ENCODE measurements at regions not wholly inside any gene's neighbourhood (a gene's known extent, or its start where the extent isn't known, plus 50 kb on each side); places are given as distances from the start of the nearest gene placed in this dataset.

DNA sequence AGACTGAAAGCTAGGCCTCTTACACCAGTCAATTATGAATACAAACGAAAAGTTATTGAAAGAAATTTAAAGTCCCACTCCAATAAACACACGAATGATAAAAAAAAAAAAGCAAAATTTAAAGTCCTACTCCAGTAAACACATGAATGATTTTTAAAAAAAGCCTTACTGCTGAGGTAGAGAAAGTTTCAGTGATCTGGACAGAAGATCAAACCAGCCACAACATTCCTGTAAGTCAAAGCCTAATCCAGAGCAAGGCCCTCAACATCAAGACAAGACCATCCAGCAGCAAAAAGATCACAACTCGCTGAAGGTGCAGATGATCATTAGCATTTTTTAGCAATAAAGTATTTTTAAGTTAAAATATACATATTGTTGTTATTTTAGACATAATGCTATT, 95.6 kb upstream of the LIPC start:
- H3K27me3 ChIP-seq: no peaks in the 10 kb centered on the region
- no peak overlapping the region for H3K4me3 ChIP-seq
- H3K27ac ChIP-seq: no peak overlapping the region
- WGBS (ENCODE audit: insufficient coverage, low coverage, low lambda C conversion rate, missing lambda C conversion rate): 68% methylated on average over 3 of the region's 3 CpGs
- TF ChIP-seq, protein P1, sequence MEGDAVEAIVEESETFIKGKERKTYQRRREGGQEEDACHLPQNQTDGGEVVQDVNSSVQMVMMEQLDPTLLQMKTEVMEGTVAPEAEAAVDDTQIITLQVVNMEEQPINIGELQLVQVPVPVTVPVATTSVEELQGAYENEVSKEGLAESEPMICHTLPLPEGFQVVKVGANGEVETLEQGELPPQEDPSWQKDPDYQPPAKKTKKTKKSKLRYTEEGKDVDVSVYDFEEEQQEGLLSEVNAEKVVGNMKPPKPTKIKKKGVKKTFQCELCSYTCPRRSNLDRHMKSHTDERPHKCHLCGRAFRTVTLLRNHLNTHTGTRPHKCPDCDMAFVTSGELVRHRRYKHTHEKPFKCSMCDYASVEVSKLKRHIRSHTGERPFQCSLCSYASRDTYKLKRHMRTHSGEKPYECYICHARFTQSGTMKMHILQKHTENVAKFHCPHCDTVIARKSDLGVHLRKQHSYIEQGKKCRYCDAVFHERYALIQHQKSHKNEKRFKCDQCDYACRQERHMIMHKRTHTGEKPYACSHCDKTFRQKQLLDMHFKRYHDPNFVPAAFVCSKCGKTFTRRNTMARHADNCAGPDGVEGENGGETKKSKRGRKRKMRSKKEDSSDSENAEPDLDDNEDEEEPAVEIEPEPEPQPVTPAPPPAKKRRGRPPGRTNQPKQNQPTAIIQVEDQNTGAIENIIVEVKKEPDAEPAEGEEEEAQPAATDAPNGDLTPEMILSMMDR (IDR thresholded peaks at IDR 0.05): no peak
- TF ChIP-seq POLR2A (IDR thresholded peaks at IDR 0.05): no peak
- intact Hi-C loops (cut with DNase I): no loop called here
- H3K36me3 ChIP-seq: no peaks in the 10 kb centered on the region
- ATAC-seq (no peak), DNase-seq (no peak)
- no peaks in the 10 kb centered on the region for H3K9me3 ChIP-seq
- H3K4me1 ChIP-seq: peaks cover 0 to 25% (median 12%) of the 10 kb centered on the region in 4 donors

DNA sequence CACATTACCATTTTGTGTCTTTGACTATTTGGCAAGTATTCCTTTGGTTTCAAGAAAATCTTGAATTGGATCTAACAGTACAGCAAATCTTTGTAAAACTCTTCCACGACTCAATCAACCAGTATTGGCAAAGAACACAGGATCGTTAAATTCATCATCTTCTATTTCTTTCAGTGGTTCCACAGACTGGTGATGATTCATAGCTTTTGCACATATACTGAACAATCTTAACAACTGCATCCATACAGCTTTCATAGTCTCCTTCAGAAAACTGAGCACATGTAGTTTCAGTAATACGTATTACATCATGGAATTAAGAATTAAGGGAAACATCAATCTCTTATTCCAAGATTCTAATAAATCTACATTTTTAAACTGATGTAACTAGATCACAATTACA, 91.6 kb upstream of the LIPC start:
- TF ChIP-seq, protein P1 (IDR thresholded peaks at IDR 0.05): no peak
- Histone ChIP-seq H3K27me3 (no peaks in the 10 kb centered on the region), H3K27ac (no peak overlapping the region), H3K9me3 (no peaks in the 10 kb centered on the region), H3K4me3 (no peak overlapping the region), H3K36me3 (no peaks in the 10 kb centered on the region), H3K4me1 (no peaks in the 10 kb centered on the region)
- intact Hi-C loops (cut with DNase I): no loop called here
- DNase-seq: no peak
- WGBS (ENCODE audit: insufficient coverage, low coverage, low lambda C conversion rate, missing lambda C conversion rate): 85% methylated on average over 3 of the region's 3 CpGs
- no peak for ATAC-seq

DNA sequence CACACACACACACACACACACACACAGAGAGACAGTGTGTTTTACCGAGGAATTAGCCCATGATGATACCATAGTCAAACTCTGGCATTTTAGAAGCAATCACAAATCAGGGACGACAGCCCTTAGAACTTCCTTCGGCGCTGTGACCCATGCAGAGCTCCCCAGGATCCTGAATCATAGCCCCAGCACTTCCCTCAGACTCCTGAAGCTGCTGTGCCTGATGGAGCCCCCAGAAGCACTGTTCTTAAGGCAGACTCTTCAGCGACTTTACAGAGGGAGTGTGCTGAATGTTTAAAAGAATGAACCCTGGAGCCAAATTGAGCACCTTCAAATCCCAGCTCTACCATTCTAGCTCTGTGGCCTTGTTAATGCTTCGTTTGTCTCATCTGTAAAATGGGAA, 89.3 kb upstream of the LIPC start:
- intact Hi-C loops (cut with DNase I): no loop called here
- Histone ChIP-seq H3K4me3 (no peak overlapping the region), H3K9me3 (no peaks in the 10 kb centered on the region), H3K36me3 (no peaks in the 10 kb centered on the region), H3K27me3 (no peaks in the 10 kb centered on the region), H3K4me1 (no peaks in the 10 kb centered on the region), H3K27ac (no peak overlapping the region)
- ATAC-seq (no peak), DNase-seq (no peak)
- WGBS (ENCODE audit: insufficient coverage, low coverage, low lambda C conversion rate, missing lambda C conversion rate): 92% methylated on average over 4 of the region's 6 CpGs
- TF ChIP-seq POLR2A (IDR thresholded peaks at IDR 0.05): no peak
- TF ChIP-seq, protein P1 (IDR thresholded peaks at IDR 0.05): no peak

DNA sequence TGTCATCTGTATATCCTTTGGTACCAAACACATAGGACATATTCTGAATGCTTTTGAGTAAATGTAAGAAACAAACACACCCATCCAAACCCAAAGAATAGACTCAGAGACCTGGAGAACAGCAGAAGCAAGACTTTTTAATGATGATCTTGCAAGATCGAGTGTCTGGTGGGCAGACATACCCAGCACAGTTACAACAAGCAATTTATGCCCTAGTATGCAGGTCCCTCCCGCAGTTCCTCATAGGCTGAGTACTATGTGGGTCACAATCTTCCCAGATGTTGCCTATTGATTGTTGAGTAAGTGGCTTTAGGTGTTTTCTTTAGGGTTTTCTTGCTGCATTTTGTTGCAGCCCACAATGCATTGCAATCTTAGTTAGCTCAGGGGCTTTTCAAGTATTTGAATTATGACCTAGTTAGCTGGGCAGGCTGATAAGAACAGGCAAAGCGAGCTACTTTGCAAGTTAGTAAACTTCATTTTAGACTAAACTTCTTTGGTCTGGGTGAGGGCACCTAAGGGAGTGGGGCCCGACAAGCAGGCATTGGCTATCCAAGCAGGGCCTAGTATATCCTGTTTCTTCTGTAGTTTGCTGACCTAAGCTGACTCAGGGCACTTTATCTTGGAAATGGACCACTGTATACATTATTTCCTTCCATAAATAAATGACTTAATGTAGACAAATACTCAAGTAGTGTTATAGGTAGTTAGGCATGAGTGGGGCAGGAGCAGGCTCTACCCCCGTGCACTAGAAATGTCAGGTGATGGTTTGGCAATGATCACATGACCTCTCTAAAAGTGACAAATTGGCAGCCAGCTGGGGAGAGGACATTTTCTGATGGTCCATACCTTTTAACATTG, 87.3 kb upstream of the LIPC start:
- no peak for DNase-seq
- 79% methylated on average over 4 of the region's 5 CpGs for WGBS (ENCODE audit: insufficient coverage, low coverage, low lambda C conversion rate, missing lambda C conversion rate)
- Histone ChIP-seq H3K4me1 (no peaks in the 10 kb centered on the region), H3K27ac (no peak overlapping the region), H3K36me3 (no peaks in the 10 kb centered on the region), H3K9me3 (no peaks in the 10 kb centered on the region), H3K27me3 (no peaks in the 10 kb centered on the region), H3K4me3 (no peak overlapping the region)
- ATAC-seq: no peak
- intact Hi-C loops (cut with DNase I): no loop called here
- no peak for TF ChIP-seq POLR2A (IDR thresholded peaks at IDR 0.05)
- TF ChIP-seq, protein P1 (IDR thresholded peaks at IDR 0.05): no peak
